Peyer's patch (tissue), 4 donors: ENCODE measurements at regions not wholly inside any gene's neighbourhood (a gene's known extent, or its start where the extent isn't known, plus 50 kb on each side); places are given as distances from the start of the nearest gene placed in this dataset.

Experiments used
- DNase-seq, 3 donors: peaks; one replicate each; pipeline ENCODE4 v3.0.0-alpha.2; 2017 to 2019
- H3K27ac ChIP-seq, 4 donors: fragments of 200-600 bp; sonication (generic); one replicate each; pipeline ENCODE4 v1.5.1; 2016 to 2019
- H3K27me3 ChIP-seq, 2 donors: fragments of 200-600 bp; sonication (generic); one replicate each; pipeline ENCODE4 v1.5.1; 2019
- H3K36me3 ChIP-seq, 3 donors: fragments of 200-600 bp; sonication (generic); one replicate each; pipeline ENCODE4 v1.5.1; 2016 to 2019
- H3K4me1 ChIP-seq, 4 donors: fragments of 200-600 bp; sonication (generic); one replicate each; pipeline ENCODE4 v1.5.1; 2016 to 2019
- H3K4me3 ChIP-seq, 4 donors: fragments of 200-600 bp; sonication (generic); 1 replicate in 3 of 4; 2 replicates in 1 of 4; pipeline ENCODE4 v1.5.1; 2016 to 2019; ENCODE audit warnings: mild to moderate bottlenecking in 1 of 4
- H3K9me3 ChIP-seq, 4 donors: fragments of 200-600 bp; sonication (generic); one replicate each; pipeline ENCODE4 v1.5.1; 2016 to 2019; ENCODE audit warnings: mild to moderate bottlenecking in 1 of 4
- POLR2A ChIP-seq, 2 donors: fragments of 450-650 bp; IDR thresholded peaks; one replicate each; pipeline ENCODE4 v1.5.1; 2017; ENCODE audit warnings: antibody characterized with exemption in 2 of 2, mild to moderate bottlenecking in 2 of 2, moderate library complexity in 2 of 2
- TF ChIP-seq, protein P1 (sequence below), 6 experiments: fragments of 450-650 bp in 4 of 6; fragments of 200-600 bp in 2 of 6; sonication (generic) in 1 of 6; IDR thresholded peaks; one replicate each; pipeline ENCODE4 v1.5.1; 2017 to 2019; ENCODE audit warnings: antibody characterized with exemption in 6 of 6, mild to moderate bottlenecking in 3 of 6, moderate library complexity in 1 of 6

- H3K36me3 ChIP-seq, result no peaks in the 10 kb centered on the region
- no peak overlapping the region for H3K27ac ChIP-seq
- H3K4me3 ChIP-seq, result no peak overlapping the region
- H3K9me3 ChIP-seq, result no peaks in the 10 kb centered on the region
- H3K4me1 ChIP-seq, result no peaks in the 10 kb centered on the region
- no peak for DNase-seq
- H3K27me3 ChIP-seq, result no peaks in the 10 kb centered on the region
- TF ChIP-seq POLR2A (IDR thresholded peaks at IDR 0.05), result no peak
- TF ChIP-seq, protein P1, sequence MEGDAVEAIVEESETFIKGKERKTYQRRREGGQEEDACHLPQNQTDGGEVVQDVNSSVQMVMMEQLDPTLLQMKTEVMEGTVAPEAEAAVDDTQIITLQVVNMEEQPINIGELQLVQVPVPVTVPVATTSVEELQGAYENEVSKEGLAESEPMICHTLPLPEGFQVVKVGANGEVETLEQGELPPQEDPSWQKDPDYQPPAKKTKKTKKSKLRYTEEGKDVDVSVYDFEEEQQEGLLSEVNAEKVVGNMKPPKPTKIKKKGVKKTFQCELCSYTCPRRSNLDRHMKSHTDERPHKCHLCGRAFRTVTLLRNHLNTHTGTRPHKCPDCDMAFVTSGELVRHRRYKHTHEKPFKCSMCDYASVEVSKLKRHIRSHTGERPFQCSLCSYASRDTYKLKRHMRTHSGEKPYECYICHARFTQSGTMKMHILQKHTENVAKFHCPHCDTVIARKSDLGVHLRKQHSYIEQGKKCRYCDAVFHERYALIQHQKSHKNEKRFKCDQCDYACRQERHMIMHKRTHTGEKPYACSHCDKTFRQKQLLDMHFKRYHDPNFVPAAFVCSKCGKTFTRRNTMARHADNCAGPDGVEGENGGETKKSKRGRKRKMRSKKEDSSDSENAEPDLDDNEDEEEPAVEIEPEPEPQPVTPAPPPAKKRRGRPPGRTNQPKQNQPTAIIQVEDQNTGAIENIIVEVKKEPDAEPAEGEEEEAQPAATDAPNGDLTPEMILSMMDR (IDR thresholded peaks at IDR 0.05), result no peak
Measured at GRCh38 chr6:48755315-48755714, 644.3 kb upstream of the PTCHD4 start.

DNA sequence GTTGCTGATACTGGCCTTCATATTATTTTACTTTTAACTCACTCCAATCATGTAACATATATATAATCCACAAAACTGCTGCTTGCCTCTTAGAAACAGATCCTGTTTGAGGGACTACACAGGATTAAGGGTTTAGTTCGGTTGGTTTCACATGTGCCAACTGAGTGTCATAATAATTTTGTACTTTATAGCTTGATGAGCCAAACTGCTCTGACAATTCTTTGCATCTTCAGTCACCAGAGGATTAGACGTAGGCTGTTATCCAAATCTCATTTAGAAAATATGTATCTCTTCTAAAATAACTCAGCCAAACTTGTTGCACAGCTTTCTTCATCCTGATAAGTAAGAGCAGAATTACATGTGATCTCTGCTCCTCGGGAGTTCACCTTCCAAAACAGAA, 643.6 kb upstream of the PTCHD4 start:
- Histone ChIP-seq H3K27me3 (no peaks in the 10 kb centered on the region), H3K4me1 (no peaks in the 10 kb centered on the region), H3K4me3 (no peak overlapping the region), H3K9me3 (no peaks in the 10 kb centered on the region), H3K36me3 (no peaks in the 10 kb centered on the region), H3K27ac (no peak overlapping the region)
- TF ChIP-seq, protein P1 (IDR thresholded peaks at IDR 0.05), result no peak
- TF ChIP-seq POLR2A (IDR thresholded peaks at IDR 0.05), result no peak
- DNase-seq, result no peak

- no peak for DNase-seq
- H3K4me1 ChIP-seq, result no peaks in the 10 kb centered on the region
- H3K4me3 ChIP-seq, result no peak overlapping the region
- no peaks in the 10 kb centered on the region for H3K27me3 ChIP-seq
- no peak for TF ChIP-seq POLR2A (IDR thresholded peaks at IDR 0.05)
- TF ChIP-seq, protein P1 (IDR thresholded peaks at IDR 0.05), result no peak
- H3K9me3 ChIP-seq, result no peaks in the 10 kb centered on the region
- no peak overlapping the region for H3K27ac ChIP-seq
- no peaks in the 10 kb centered on the region for H3K36me3 ChIP-seq
Measured at GRCh38 chr6:48750861-48751260, 639.9 kb upstream of the PTCHD4 start.

- no peak for TF ChIP-seq POLR2A (IDR thresholded peaks at IDR 0.05)
- TF ChIP-seq, protein P1 (IDR thresholded peaks at IDR 0.05), result no peak
- H3K4me3 ChIP-seq, result no peak overlapping the region
- DNase-seq, result no peak
- H3K9me3 ChIP-seq, result no peaks in the 10 kb centered on the region
- no peak overlapping the region for H3K27ac ChIP-seq
- H3K27me3 ChIP-seq, result no peaks in the 10 kb centered on the region
- H3K4me1 ChIP-seq, result no peaks in the 10 kb centered on the region
- no peaks in the 10 kb centered on the region for H3K36me3 ChIP-seq
Measured at GRCh38 chr6:48747471-48747870, 636.5 kb upstream of the PTCHD4 start.

GRCh38 chr6:48747040-48747439, 636.0 kb upstream of the PTCHD4 start:
- H3K27ac ChIP-seq, result no peak overlapping the region
- DNase-seq, result no peak
- H3K27me3 ChIP-seq, result no peaks in the 10 kb centered on the region
- H3K4me3 ChIP-seq, result no peak overlapping the region
- H3K36me3 ChIP-seq, result no peaks in the 10 kb centered on the region
- TF ChIP-seq, protein P1 (IDR thresholded peaks at IDR 0.05), result no peak
- no peak for TF ChIP-seq POLR2A (IDR thresholded peaks at IDR 0.05)
- no peaks in the 10 kb centered on the region for H3K9me3 ChIP-seq
- H3K4me1 ChIP-seq, result no peaks in the 10 kb centered on the region

- DNase-seq, result no peak
- H3K27me3 ChIP-seq, result no peaks in the 10 kb centered on the region
Measured at GRCh38 chr6:48744948-48745347, 634.0 kb upstream of the PTCHD4 start.

More at GRCh38 chr6:48744948-48745347, 634.0 kb upstream of the PTCHD4 start:
- H3K27ac ChIP-seq, result no peak overlapping the region
- H3K4me3 ChIP-seq, result no peak overlapping the region
- H3K4me1 ChIP-seq, result no peaks in the 10 kb centered on the region
- no peaks in the 10 kb centered on the region for H3K36me3 ChIP-seq
- no peaks in the 10 kb centered on the region for H3K9me3 ChIP-seq
- TF ChIP-seq, protein P1 (IDR thresholded peaks at IDR 0.05), result no peak
- no peak for TF ChIP-seq POLR2A (IDR thresholded peaks at IDR 0.05)
